Loucy (cell line): ENCODE measurements at regions not wholly inside any gene's neighbourhood (a gene's known extent, or its start where the extent isn't known, plus 50 kb on each side); places are given as distances from the start of the nearest gene placed in this dataset.

Experiments used
- H2AFZ ChIP-seq: fragments of 200-600 bp; sonication (generic); 2 replicates; pipeline ENCODE4 v1.6.0; 2016; ENCODE audit warnings: antibody characterized with exemption, mild to moderate bottlenecking, low read length, moderate library complexity
- H3F3A ChIP-seq: fragments of 200-600 bp; 2 replicates; pipeline ENCODE4 v1.6.0; 2016; ENCODE audit warnings: antibody characterized with exemption, low read depth, mild to moderate bottlenecking
- H3K27me3 ChIP-seq: fragments of 200-600 bp; sonication (generic); 2 replicates; pipeline ENCODE4 v1.6.1; 2014; ENCODE audit warnings: low read length, mild to moderate bottlenecking; ENCODE audit not compliant: insufficient read depth, poor library complexity, severe bottlenecking
- H3K36me3 ChIP-seq: fragments of 200-600 bp; sonication (generic); 2 replicates; pipeline ENCODE4 v1.6.1; 2016; ENCODE audit warnings: low read length; ENCODE audit not compliant: insufficient read depth
- H3K4me1 ChIP-seq: fragments of 200-600 bp; sonication (generic); 2 replicates; pipeline ENCODE4 v1.5.1; 2014; ENCODE audit warnings: low read length, mild to moderate bottlenecking; ENCODE audit not compliant: insufficient read depth, poor library complexity, severe bottlenecking
- H3K4me2 ChIP-seq: fragments of 200-600 bp; sonication (generic); 2 replicates; pipeline ENCODE4 v1.6.0; 2014; ENCODE audit warnings: antibody characterized with exemption, low read length, low read depth, mild to moderate bottlenecking; ENCODE audit not compliant: poor library complexity, severe bottlenecking
- H3K4me3 ChIP-seq: fragments of 200-600 bp; sonication (generic); 2 replicates; pipeline ENCODE4 v1.5.1; 2014; ENCODE audit warnings: low read length, mild to moderate bottlenecking, mixed read lengths; ENCODE audit not compliant: poor library complexity, severe bottlenecking
- H3K79me2 ChIP-seq: fragments of 200-600 bp; sonication (generic); 2 replicates; pipeline ENCODE4 v1.6.1; 2014; ENCODE audit warnings: low read length; ENCODE audit not compliant: insufficient read depth
- H3K9ac ChIP-seq: fragments of 200-600 bp; sonication (generic); 2 replicates; pipeline ENCODE4 v1.6.0; 2014; ENCODE audit warnings: mild to moderate bottlenecking, low read depth, low read length, moderate library complexity; ENCODE audit not compliant: poor library complexity, severe bottlenecking
- H3K9me2 ChIP-seq: fragments of 200-600 bp; sonication (generic); replicated peaks from 2 replicates; pipeline ENCODE4 v1.6.1; 2016; ENCODE audit warnings: low read depth, low read length, mixed read lengths
- H3K9me3 ChIP-seq: fragments of 200-600 bp; sonication (generic); 2 replicates; pipeline ENCODE4 v1.6.1; 2014; ENCODE audit warnings: mild to moderate bottlenecking, antibody characterized with exemption, low read length, low read depth; ENCODE audit not compliant: insufficient read depth
- H4K20me1 ChIP-seq: fragments of 200-600 bp; sonication (generic); 2 replicates; pipeline ENCODE4 v1.6.0; 2014; ENCODE audit warnings: antibody characterized with exemption, low read length, mild to moderate bottlenecking; ENCODE audit not compliant: insufficient read depth, poor library complexity, severe bottlenecking
- CTCF ChIP-seq: fragments of 200-600 bp; sonication (generic); conservative IDR thresholded peaks from 2 replicates; pipeline ENCODE4 v1.5.1; 2014; ENCODE audit warnings: mild to moderate bottlenecking, antibody characterized with exemption, low read length
- EZH2phosphoT487 ChIP-seq: fragments of 200-600 bp; IDR thresholded peaks from 2 replicates; pipeline ENCODE4 v1.6.1; 2018; ENCODE audit warnings: antibody characterized with exemption, mild to moderate bottlenecking, moderate library complexity, borderline replicate concordance

- H3F3A ChIP-seq, result no peaks in the 10 kb centered on the region
- H3K9ac ChIP-seq, result no peak overlapping the region
- H3K4me1 ChIP-seq, result no peaks in the 10 kb centered on the region
- no peaks in the 10 kb centered on the region for H3K9me3 ChIP-seq
- H4K20me1 ChIP-seq, result no peaks in the 10 kb centered on the region
- no peak overlapping the region for H3K4me2 ChIP-seq
- H3K9me2 ChIP-seq, result no peaks in the 10 kb centered on the region
- no peak overlapping the region for H3K4me3 ChIP-seq
- TF ChIP-seq CTCF, result no peak
- no peak for TF ChIP-seq EZH2phosphoT487
- no peak overlapping the region for H2AFZ ChIP-seq
- no peaks in the 10 kb centered on the region for H3K27me3 ChIP-seq
- H3K79me2 ChIP-seq, result no peaks in the 10 kb centered on the region
- H3K36me3 ChIP-seq, result no peaks in the 10 kb centered on the region
Measured at GRCh38 chr3:25945836-25946235, 155.9 kb downstream of the OXSM start.

- no peaks in the 10 kb centered on the region for H3K4me1 ChIP-seq
- no peak overlapping the region for H3K4me2 ChIP-seq
- no peaks in the 10 kb centered on the region for H3F3A ChIP-seq
- no peaks in the 10 kb centered on the region for H3K9me2 ChIP-seq
- no peaks in the 10 kb centered on the region for H3K79me2 ChIP-seq
- no peaks in the 10 kb centered on the region for H3K9me3 ChIP-seq
- H3K36me3 ChIP-seq, result no peaks in the 10 kb centered on the region
- H3K27me3 ChIP-seq, result no peaks in the 10 kb centered on the region
- no peak overlapping the region for H3K4me3 ChIP-seq
- H2AFZ ChIP-seq, result no peak overlapping the region
- no peaks in the 10 kb centered on the region for H4K20me1 ChIP-seq
- TF ChIP-seq EZH2phosphoT487 (no peak), CTCF (no peak)
- no peak overlapping the region for H3K9ac ChIP-seq
Measured at GRCh38 chr3:25952133-25952532, 162.2 kb downstream of the OXSM start.

- no peaks in the 10 kb centered on the region for H3K9me3 ChIP-seq
- H4K20me1 ChIP-seq, result no peaks in the 10 kb centered on the region
- no peaks in the 10 kb centered on the region for H3K9me2 ChIP-seq
- no peaks in the 10 kb centered on the region for H3K4me1 ChIP-seq
- H3F3A ChIP-seq, result no peaks in the 10 kb centered on the region
- TF ChIP-seq CTCF, result no peak
- TF ChIP-seq EZH2phosphoT487, result no peak
- H3K4me3 ChIP-seq, result no peak overlapping the region
- no peaks in the 10 kb centered on the region for H3K79me2 ChIP-seq
- H3K9ac ChIP-seq, result no peak overlapping the region
- no peaks in the 10 kb centered on the region for H3K27me3 ChIP-seq
- no peak overlapping the region for H3K4me2 ChIP-seq
- H2AFZ ChIP-seq, result no peak overlapping the region
- no peaks in the 10 kb centered on the region for H3K36me3 ChIP-seq
Measured at GRCh38 chr3:25957026-25957425, 167.1 kb downstream of the OXSM start.
